Neural progenitor cell (in vitro differentiated cells): ENCODE measurements at regions not wholly inside any gene's neighbourhood (a gene's known extent, or its start where the extent isn't known, plus 50 kb on each side); places are given as distances from the start of the nearest gene placed in this dataset.

Experiments used
- DNase-seq: peaks from one replicate; pipeline ENCODE4 v3.0.0-alpha.2; 2016; ENCODE audit warnings: low spot score
- H2AFZ ChIP-seq: fragments of 200-600 bp; sonication (generic); replicated peaks from 2 replicates; pipeline ENCODE4 v1.6.1; 2016; ENCODE audit warnings: antibody characterized with exemption
- H3F3A ChIP-seq: fragments of 200-600 bp; sonication (generic); 2 replicates; pipeline ENCODE4 v1.6.1; 2016; ENCODE audit warnings: antibody characterized with exemption, low read depth
- H3K27ac ChIP-seq: fragments of 200-600 bp; sonication (generic); 2 replicates; pipeline ENCODE4 v1.5.1; 2016; ENCODE audit warnings: mild to moderate bottlenecking
- H3K27me3 ChIP-seq: fragments of 200-600 bp; sonication (generic); 2 replicates; pipeline ENCODE4 v1.6.1; 2016; ENCODE audit warnings: mild to moderate bottlenecking, moderate library complexity
- H3K36me3 ChIP-seq: fragments of 200-600 bp; sonication (generic); 2 replicates; pipeline ENCODE4 v1.5.1; 2016
- H3K4me1 ChIP-seq: fragments of 200-600 bp; sonication (generic); 2 replicates; pipeline ENCODE4 v1.6.1; 2016; ENCODE audit warnings: mixed run types
- H3K4me2 ChIP-seq: fragments of 200-600 bp; sonication (generic); 2 replicates; pipeline ENCODE4 v1.6.1; 2016
- H3K4me3 ChIP-seq: fragments of 200-600 bp; sonication (generic); 2 replicates; pipeline ENCODE4 v1.5.1; 2016
- H3K79me2 ChIP-seq: fragments of 200-600 bp; sonication (generic); 2 replicates; pipeline ENCODE4 v1.6.1; 2016; ENCODE audit warnings: low read depth
- H3K9ac ChIP-seq: fragments of 200-600 bp; sonication (generic); 2 replicates; pipeline ENCODE4 v1.6.1; 2016
- H3K9me3 ChIP-seq: fragments of 200-600 bp; sonication (generic); 2 replicates; pipeline ENCODE4 v1.5.1; 2016; ENCODE audit warnings: low read depth
- H4K20me1 ChIP-seq: fragments of 200-600 bp; sonication (generic); 2 replicates; pipeline ENCODE4 v1.6.1; 2016; ENCODE audit warnings: low read depth
- H3K27ac Mint-ChIP-seq: 3 replicates; pipeline ENCODE4 v1.8.0; 2021; ENCODE audit warnings: mixed read lengths
- H3K27me3 Mint-ChIP-seq: 2 replicates; pipeline ENCODE4 v1.8.0; 2022; ENCODE audit warnings: low read depth, mild to moderate bottlenecking, inconsistent platforms, moderate library complexity, mixed read lengths; ENCODE audit not compliant: insufficient read depth
- H3K36me3 Mint-ChIP-seq: 3 replicates; pipeline ENCODE4 v1.8.0; 2021; ENCODE audit warnings: mixed read lengths
- H3K4me1 Mint-ChIP-seq: 3 replicates; pipeline ENCODE4 v1.8.0; 2021; ENCODE audit warnings: mixed read lengths
- H3K4me3 Mint-ChIP-seq: 3 replicates; pipeline ENCODE4 v1.8.0; 2021; ENCODE audit warnings: mild to moderate bottlenecking, moderate library complexity, mixed read lengths
- H3K9me3 Mint-ChIP-seq: 3 replicates; pipeline ENCODE4 v1.8.0; 2020; ENCODE audit warnings: mixed read lengths
- CTCF ChIP-seq: fragments of 200-600 bp; sonication (generic); IDR thresholded peaks from 2 replicates; pipeline ENCODE4 v1.5.1; 2017; ENCODE audit warnings: antibody characterized with exemption, mild to moderate bottlenecking
- EZH2 ChIP-seq: fragments of 200-600 bp; sonication (generic); IDR thresholded peaks from 2 replicates; pipeline ENCODE4 v1.6.1; 2017; ENCODE audit warnings: antibody characterized with exemption, mild to moderate bottlenecking, moderate library complexity
- EZH2phosphoT487 ChIP-seq: fragments of 200-600 bp; sonication (generic); IDR thresholded peaks from 2 replicates; pipeline ENCODE4 v1.6.1; 2017; ENCODE audit warnings: antibody characterized with exemption

GRCh38 chr5:56557198-56557597 lies 258.2 kb upstream of the MAP3K1 start:
- H3K79me2 ChIP-seq: no peaks in the 10 kb centered on the region
- H3K36me3 Mint-ChIP-seq: no peaks in the 10 kb centered on the region
- no peaks in the 10 kb centered on the region for H3K4me1 ChIP-seq
- TF ChIP-seq EZH2phosphoT487: no peak
- no peak for TF ChIP-seq CTCF
- no peak for TF ChIP-seq EZH2
- H3K9ac ChIP-seq: no peak overlapping the region
- H3K27me3 ChIP-seq: no peaks in the 10 kb centered on the region
- H3K27ac ChIP-seq: no peak overlapping the region
- H4K20me1 ChIP-seq: no peaks in the 10 kb centered on the region
- H2AFZ ChIP-seq: no peak overlapping the region
- no peak overlapping the region for H3K27ac Mint-ChIP-seq
- no peaks in the 10 kb centered on the region for H3K4me1 Mint-ChIP-seq
- H3K4me3 Mint-ChIP-seq: no peak overlapping the region
- H3K27me3 Mint-ChIP-seq: no peaks in the 10 kb centered on the region
- no peak overlapping the region for H3K4me2 ChIP-seq
- no peak overlapping the region for H3K4me3 ChIP-seq
- H3K9me3 ChIP-seq: no peaks in the 10 kb centered on the region
- H3K36me3 ChIP-seq: no peaks in the 10 kb centered on the region
- no peaks in the 10 kb centered on the region for H3K9me3 Mint-ChIP-seq
- DNase-seq: no peak
- no peaks in the 10 kb centered on the region for H3F3A ChIP-seq

DNA sequence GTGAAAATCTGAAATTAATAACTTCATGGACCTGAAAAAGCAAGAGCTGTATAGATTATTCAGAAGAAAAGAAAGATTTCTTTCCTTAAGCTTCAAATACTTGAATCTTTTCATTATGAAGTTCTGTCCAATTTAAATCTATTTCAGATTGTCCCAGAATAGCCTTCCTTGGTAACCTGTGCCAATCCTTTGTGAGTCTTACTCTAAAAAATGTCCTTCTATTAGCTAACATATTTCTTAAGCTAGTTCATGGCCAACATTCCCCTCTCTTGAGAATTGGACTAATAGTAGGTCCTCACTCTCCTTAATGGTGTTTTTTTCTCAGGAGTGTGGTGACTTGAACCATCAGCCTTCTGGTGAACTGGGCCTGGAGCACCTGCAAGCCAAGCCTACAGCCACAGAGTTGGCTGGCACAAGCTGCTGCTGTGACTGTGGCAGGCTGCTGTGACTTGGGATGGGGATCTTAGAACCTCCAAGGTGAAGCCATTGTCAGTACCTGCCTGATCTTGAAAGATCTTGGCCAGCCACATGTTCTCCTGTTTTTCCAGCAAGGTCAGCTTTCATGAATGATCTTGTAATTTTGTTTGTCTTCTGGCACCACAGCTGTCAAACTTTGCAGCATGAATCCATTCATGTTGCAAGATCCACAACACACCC lies 262.6 kb upstream of the MAP3K1 start:
- Histone ChIP-seq H2AFZ (no peak overlapping the region), H3K27ac (no peak overlapping the region), H3K27me3 (no peaks in the 10 kb centered on the region), H3K4me2 (no peak overlapping the region), H3K4me3 (no peak overlapping the region), H3K9me3 (no peaks in the 10 kb centered on the region), H4K20me1 (no peaks in the 10 kb centered on the region), H3K36me3 (no peaks in the 10 kb centered on the region), H3K79me2 (no peaks in the 10 kb centered on the region), H3K4me1 (no peaks in the 10 kb centered on the region), H3F3A (no peaks in the 10 kb centered on the region), H3K9ac (no peak overlapping the region)
- TF ChIP-seq EZH2phosphoT487 (no peak), EZH2 (no peak), CTCF (no peak)
- DNase-seq: no peak
- Mint-ChIP-seq H3K27me3 (no peaks in the 10 kb centered on the region), H3K4me3 (no peak overlapping the region), H3K4me1 (no peaks in the 10 kb centered on the region), H3K9me3 (no peaks in the 10 kb centered on the region), H3K36me3 (no peaks in the 10 kb centered on the region), H3K27ac (no peak overlapping the region)

DNA sequence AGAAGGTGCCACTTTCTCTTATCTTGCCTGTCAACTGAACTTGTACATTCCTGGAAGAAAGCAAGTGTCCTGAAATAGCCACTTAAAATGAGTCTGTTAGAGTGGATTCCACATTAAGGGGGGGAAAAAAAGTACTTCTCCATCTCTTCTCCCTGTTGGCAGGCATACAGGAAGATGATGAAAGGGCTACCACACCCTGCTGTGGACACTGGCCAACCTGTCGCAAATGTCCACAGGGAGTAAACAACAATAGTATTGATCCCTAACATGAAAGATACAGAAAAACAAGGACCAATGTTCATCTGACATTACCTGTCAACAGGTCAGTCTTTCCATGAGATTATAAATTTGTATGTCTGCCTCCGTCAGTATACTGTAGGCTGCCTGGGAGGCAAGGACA lies 265.1 kb upstream of the MAP3K1 start:
- Histone ChIP-seq H3F3A (no peaks in the 10 kb centered on the region), H3K36me3 (no peaks in the 10 kb centered on the region), H3K9me3 (no peaks in the 10 kb centered on the region), H3K4me3 (no peak overlapping the region), H3K79me2 (no peaks in the 10 kb centered on the region), H3K4me2 (no peak overlapping the region), H3K27me3 (no peaks in the 10 kb centered on the region), H2AFZ (no peak overlapping the region), H4K20me1 (no peaks in the 10 kb centered on the region), H3K9ac (no peak overlapping the region), H3K27ac (no peak overlapping the region), H3K4me1 (peaks cover 4% of the 10 kb centered on the region)
- DNase-seq: no peak
- no peaks in the 10 kb centered on the region for H3K36me3 Mint-ChIP-seq
- no peaks in the 10 kb centered on the region for H3K9me3 Mint-ChIP-seq
- TF ChIP-seq EZH2 (no peak), CTCF (no peak), EZH2phosphoT487 (no peak)
- no peak overlapping the region for H3K4me3 Mint-ChIP-seq
- no peak overlapping the region for H3K27ac Mint-ChIP-seq
- H3K27me3 Mint-ChIP-seq: no peaks in the 10 kb centered on the region
- no peaks in the 10 kb centered on the region for H3K4me1 Mint-ChIP-seq
